ENCODE measurements at regions not wholly inside any gene's neighbourhood (a gene's known extent, or its start where the extent isn't known, plus 50 kb on each side); places are given as distances from the start of the nearest gene placed in this dataset.
"Not testable (repeated sequence)": the region's sequence is repeated elsewhere in the genome, so short reads cannot be mapped to it uniquely, and the experiment has no call there.

DNA sequence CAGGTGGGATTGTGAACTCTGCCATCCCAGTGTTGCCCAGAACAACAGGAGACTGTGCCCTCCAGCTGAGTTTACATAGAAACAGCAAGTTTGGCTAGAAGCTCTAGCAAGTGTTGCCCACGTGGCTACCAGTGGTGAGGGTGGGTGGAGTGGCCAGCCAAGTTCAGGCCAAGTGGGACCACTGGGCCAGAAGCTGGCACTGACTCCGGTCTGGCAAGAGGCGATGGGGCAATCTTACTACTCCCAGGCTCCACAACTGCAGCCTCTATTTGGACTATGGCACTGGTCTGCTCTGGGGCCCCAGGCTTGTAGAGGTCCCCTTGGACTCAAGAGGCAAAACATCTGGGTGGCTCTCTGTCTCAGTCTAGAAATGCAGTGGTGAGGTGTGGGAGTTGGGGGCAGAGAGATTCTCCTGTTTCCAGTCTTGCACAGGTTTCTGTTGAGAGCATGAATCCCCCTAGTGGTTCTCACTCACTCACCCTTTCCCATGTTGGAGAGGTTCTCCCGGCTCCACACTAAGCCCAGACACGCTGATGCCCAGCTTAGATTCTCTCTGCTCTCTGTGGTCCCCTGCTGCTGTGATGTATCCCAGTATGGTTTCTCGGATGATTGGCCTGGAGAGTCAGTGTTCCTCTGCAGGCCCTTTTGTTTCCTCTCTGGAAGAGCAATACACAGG lies 615.3 kb downstream of the PDHA2 start:
- H3K4me1 ChIP-seq (ENCODE audit: insufficient read depth, low read length) = no peaks in the 10 kb centered on the region
- H3K36me3 ChIP-seq (ENCODE audit: insufficient read depth, low read length) = no peaks in the 10 kb centered on the region
- peaks cover 3% of the 10 kb centered on the region for H3K9me3 ChIP-seq (ENCODE audit: insufficient read depth, low read depth, low read length)
- H3K36me3 Mint-ChIP-seq (ENCODE audit: low read depth, unreplicated experiment) = peaks cover 2% of the 10 kb centered on the region
- no peak overlapping the region for H3K4me3 Mint-ChIP-seq (ENCODE audit: unreplicated experiment)
- no peak overlapping the region for H3K9ac ChIP-seq (ENCODE audit: low read length)
- H3K27me3 ChIP-seq (ENCODE audit: insufficient read depth, low read length) = no peaks in the 10 kb centered on the region
- H4K20me1 ChIP-seq (ENCODE audit: insufficient read depth, low read length) = no peaks in the 10 kb centered on the region
- no peak overlapping the region for H2AFZ ChIP-seq (ENCODE audit: low read depth, low read length)
- DNase-seq (ENCODE audit: low read depth) (no peak), FAIRE-seq (no peak)
- no peak for TF ChIP-seq EZH2 (IDR thresholded peaks at IDR 0.05; ENCODE audit: insufficient read depth, low read length)
- TF ChIP-seq, protein P1, sequence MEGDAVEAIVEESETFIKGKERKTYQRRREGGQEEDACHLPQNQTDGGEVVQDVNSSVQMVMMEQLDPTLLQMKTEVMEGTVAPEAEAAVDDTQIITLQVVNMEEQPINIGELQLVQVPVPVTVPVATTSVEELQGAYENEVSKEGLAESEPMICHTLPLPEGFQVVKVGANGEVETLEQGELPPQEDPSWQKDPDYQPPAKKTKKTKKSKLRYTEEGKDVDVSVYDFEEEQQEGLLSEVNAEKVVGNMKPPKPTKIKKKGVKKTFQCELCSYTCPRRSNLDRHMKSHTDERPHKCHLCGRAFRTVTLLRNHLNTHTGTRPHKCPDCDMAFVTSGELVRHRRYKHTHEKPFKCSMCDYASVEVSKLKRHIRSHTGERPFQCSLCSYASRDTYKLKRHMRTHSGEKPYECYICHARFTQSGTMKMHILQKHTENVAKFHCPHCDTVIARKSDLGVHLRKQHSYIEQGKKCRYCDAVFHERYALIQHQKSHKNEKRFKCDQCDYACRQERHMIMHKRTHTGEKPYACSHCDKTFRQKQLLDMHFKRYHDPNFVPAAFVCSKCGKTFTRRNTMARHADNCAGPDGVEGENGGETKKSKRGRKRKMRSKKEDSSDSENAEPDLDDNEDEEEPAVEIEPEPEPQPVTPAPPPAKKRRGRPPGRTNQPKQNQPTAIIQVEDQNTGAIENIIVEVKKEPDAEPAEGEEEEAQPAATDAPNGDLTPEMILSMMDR (IDR thresholded peaks at IDR 0.05; ENCODE audit: insufficient read depth, low read depth, low read length) = no peak
- H3K79me2 ChIP-seq (ENCODE audit: insufficient read depth, low read length) = no peaks in the 10 kb centered on the region
- no peak overlapping the region for H3K4me3 ChIP-seq (ENCODE audit: insufficient read depth, low read depth, low read length)
- H3K27ac Mint-ChIP-seq (ENCODE audit: unreplicated experiment) = no peak overlapping the region
- no peak overlapping the region for H3K4me2 ChIP-seq (ENCODE audit: low read length)
- peaks cover 3% of the 10 kb centered on the region for H3K9me3 Mint-ChIP-seq (ENCODE audit: unreplicated experiment)
- H3K27me3 Mint-ChIP-seq (ENCODE audit: low read depth, unreplicated experiment) = no peaks in the 10 kb centered on the region
- no peak overlapping the region for H3K27ac ChIP-seq (ENCODE audit: low read depth, low read length)
- no peaks in the 10 kb centered on the region for H3K4me1 Mint-ChIP-seq (ENCODE audit: low read depth, unreplicated experiment)

DNA sequence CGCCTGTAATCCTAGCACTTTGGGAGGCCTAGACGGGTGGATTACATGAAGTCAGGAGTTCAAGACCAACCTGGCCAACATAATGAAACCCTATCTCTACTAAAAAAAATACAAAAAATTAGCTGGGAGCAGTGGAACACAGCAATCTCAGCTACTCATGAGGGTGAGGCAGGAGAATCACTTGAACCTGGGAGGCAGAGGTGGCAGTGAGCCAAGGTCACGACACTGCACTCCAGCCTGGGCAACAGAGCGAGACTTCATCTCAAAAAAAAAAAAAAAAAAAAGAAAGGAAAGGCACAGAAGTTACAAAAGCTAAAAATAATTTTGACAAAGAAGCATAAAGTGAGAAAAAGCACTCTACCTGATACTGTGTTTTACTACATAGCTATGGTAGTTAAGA lies 618.1 kb downstream of the PDHA2 start:
- not testable (repeated sequence) for H3K4me3 ChIP-seq (ENCODE audit: insufficient read depth, low read depth, low read length); FAIRE-seq

DNA sequence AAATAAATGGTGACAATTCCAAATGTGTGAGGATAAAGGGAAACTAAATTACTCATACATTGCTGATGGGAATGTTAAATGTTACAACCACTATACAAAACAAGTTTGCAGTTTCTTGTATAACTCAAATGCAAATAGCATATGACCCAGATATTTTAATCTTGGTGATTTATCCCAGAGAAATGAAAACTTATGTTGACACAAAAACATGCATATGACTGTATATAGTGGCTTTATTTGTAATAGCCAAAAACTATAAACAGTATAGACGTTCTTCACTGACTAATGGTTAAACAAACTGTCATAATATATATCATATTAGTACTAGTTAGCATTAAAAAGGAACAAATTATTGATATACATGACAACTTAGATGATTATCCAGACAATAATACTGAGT lies 619.2 kb downstream of the PDHA2 start:
- H3K9me3 Mint-ChIP-seq (ENCODE audit: unreplicated experiment) = no peaks in the 10 kb centered on the region
- Histone ChIP-seq H3K4me3 (ENCODE audit: insufficient read depth, low read depth, low read length) (no peak overlapping the region), H3K9ac (ENCODE audit: low read length) (no peak overlapping the region), H3K4me2 (ENCODE audit: low read length) (no peak overlapping the region), H3K4me1 (ENCODE audit: insufficient read depth, low read length) (no peaks in the 10 kb centered on the region), H3K79me2 (ENCODE audit: insufficient read depth, low read length) (no peaks in the 10 kb centered on the region), H3K27ac (ENCODE audit: low read depth, low read length) (no peak overlapping the region), H4K20me1 (ENCODE audit: insufficient read depth, low read length) (no peaks in the 10 kb centered on the region), H3K36me3 (ENCODE audit: insufficient read depth, low read length) (no peaks in the 10 kb centered on the region), H2AFZ (ENCODE audit: low read depth, low read length) (no peak overlapping the region), H3K9me3 (ENCODE audit: insufficient read depth, low read depth, low read length) (no peaks in the 10 kb centered on the region), H3K27me3 (ENCODE audit: insufficient read depth, low read length) (no peaks in the 10 kb centered on the region)
- FAIRE-seq (no peak), DNase-seq (ENCODE audit: low read depth) (no peak)
- no peak overlapping the region for H3K27ac Mint-ChIP-seq (ENCODE audit: unreplicated experiment)
- no peaks in the 10 kb centered on the region for H3K27me3 Mint-ChIP-seq (ENCODE audit: low read depth, unreplicated experiment)
- H3K4me3 Mint-ChIP-seq (ENCODE audit: unreplicated experiment) = no peak overlapping the region
- peaks cover 2% of the 10 kb centered on the region for H3K36me3 Mint-ChIP-seq (ENCODE audit: low read depth, unreplicated experiment)
- H3K4me1 Mint-ChIP-seq (ENCODE audit: low read depth, unreplicated experiment) = no peaks in the 10 kb centered on the region
- no peak for TF ChIP-seq EZH2 (IDR thresholded peaks at IDR 0.05; ENCODE audit: insufficient read depth, low read length)
- TF ChIP-seq, protein P1 (IDR thresholded peaks at IDR 0.05; ENCODE audit: insufficient read depth, low read depth, low read length) = no peak

More for the DNA sequence above, 618.1 kb downstream of the PDHA2 start:
- not testable (repeated sequence) for H3K27me3 ChIP-seq (ENCODE audit: insufficient read depth, low read length); H2AFZ ChIP-seq (ENCODE audit: low read depth, low read length); H3K9me3 ChIP-seq (ENCODE audit: insufficient read depth, low read depth, low read length); H3K9ac ChIP-seq (ENCODE audit: low read length); H3K4me1 ChIP-seq (ENCODE audit: insufficient read depth, low read length); H3K36me3 Mint-ChIP-seq (ENCODE audit: low read depth, unreplicated experiment); H4K20me1 ChIP-seq (ENCODE audit: insufficient read depth, low read length); H3K36me3 ChIP-seq (ENCODE audit: insufficient read depth, low read length); H3K9me3 Mint-ChIP-seq (ENCODE audit: unreplicated experiment); H3K4me1 Mint-ChIP-seq (ENCODE audit: low read depth, unreplicated experiment); H3K27ac ChIP-seq (ENCODE audit: low read depth, low read length); H3K79me2 ChIP-seq (ENCODE audit: insufficient read depth, low read length); H3K4me3 Mint-ChIP-seq (ENCODE audit: unreplicated experiment); H3K27me3 Mint-ChIP-seq (ENCODE audit: low read depth, unreplicated experiment); H3K4me2 ChIP-seq (ENCODE audit: low read length); H3K27ac Mint-ChIP-seq (ENCODE audit: unreplicated experiment); DNase-seq (ENCODE audit: low read depth)
